Dermis blood vessel endothelial cell (primary cell): ENCODE measurements at regions not wholly inside any gene's neighbourhood (a gene's known extent, or its start where the extent isn't known, plus 50 kb on each side); places are given as distances from the start of the nearest gene placed in this dataset.
"Not testable (repeated sequence)": the region's sequence is repeated elsewhere in the genome, so short reads cannot be mapped to it uniquely, and the experiment has no call there.

Experiments used
- DNase-seq: peaks from one replicate; pipeline ENCODE4 v3.0.0; 2010

DNA sequence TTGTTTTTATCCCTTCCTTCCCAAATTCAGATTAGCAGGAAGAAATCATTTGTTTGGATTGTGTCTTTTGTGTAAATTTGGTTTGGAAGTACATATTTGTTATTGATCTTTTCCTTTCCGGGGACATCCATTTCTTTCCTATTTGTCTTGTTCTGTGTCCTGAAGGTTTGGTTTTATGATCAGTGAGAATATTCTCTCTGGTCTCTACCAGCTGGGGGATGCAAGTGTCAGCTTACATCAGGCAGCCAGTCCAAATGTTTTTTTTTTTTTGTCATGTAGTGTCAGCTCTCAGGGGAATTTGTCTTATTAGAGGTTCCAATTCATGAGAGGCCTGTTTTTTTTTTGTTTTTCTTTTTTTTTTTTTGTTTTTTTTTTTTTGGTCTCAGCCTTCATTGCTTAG lies 479.2 kb upstream of the LRRC7 start:
- DNase-seq = no peak

DNA sequence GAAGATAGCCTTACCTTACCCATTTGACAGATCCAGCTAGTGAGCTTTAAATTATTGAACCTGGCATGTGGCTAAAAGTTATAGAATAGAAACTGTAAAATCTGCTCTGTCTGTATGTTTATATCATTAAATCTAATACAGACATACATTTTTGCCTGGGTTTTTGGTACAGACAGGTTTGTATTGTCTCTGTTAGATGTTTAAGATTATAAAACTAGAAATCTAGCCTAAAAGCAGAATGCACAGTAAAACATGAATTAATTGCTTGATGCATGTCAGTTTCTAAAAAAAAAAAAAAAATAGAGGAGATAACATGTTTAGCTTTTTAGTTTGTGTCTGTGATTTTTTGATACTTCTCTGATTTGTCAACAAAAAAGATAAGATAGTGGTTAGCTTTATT lies 477.6 kb upstream of the LRRC7 start:
- DNase-seq = no peak

DNA sequence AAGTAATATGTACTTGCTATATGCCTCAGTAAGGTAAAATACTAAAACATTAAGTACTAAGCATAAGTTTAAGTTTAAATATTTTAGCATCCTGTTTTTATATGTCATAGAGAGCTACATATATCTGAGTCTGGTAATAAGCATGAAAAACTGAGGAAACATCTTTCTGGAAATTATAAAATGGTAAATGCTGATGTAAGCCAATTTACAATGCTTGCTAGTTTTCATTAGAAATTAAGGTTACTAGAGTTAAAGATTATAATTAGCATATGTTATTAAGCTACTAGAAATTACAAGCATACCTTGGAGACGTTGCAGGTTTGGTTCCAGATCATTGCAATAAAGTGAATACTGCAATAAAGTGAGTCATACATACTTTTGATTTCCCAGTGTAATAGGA lies 477.0 kb upstream of the LRRC7 start:
- DNase-seq = no peak

DNA sequence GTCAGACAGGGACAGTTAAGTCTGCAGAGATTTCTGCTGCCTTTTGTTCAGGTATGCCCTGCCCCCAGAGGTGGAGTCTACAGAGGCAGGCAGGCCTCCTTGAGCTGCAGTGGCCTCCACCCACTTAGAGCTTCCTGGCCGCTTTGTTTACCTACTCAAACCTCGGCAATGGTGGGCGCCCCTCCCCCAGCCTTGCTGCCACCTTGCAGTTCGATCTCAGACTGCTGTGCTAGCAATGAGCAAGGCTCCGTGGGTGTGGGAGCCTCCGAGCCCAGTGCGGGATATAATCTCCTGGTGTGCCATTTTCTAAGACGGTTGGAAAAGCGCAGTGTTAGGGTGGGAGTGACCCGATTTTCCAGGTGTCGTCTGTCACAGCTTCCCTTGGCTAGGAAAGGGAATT lies 465.7 kb upstream of the LRRC7 start:
- not testable (repeated sequence) for DNase-seq

DNA sequence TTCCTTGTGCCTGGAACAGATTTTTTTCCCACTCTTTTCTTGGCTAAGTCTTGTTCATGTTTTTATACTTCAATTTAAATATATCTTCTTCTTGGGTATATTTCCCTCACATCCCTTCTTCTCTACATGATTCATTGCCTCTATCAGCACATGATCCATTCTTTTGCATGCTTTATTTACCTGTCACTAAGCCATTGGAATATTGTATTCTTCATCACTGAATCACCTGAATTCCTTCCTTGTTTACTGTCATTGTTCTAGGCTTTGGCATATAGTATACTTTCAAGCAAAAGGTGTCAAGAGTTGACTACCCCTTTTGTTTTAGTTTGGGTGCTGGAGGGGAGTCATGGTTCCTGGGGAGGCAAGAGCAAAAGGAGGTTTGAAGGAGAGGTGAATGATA lies 464.5 kb upstream of the LRRC7 start:
- no peak for DNase-seq

DNA sequence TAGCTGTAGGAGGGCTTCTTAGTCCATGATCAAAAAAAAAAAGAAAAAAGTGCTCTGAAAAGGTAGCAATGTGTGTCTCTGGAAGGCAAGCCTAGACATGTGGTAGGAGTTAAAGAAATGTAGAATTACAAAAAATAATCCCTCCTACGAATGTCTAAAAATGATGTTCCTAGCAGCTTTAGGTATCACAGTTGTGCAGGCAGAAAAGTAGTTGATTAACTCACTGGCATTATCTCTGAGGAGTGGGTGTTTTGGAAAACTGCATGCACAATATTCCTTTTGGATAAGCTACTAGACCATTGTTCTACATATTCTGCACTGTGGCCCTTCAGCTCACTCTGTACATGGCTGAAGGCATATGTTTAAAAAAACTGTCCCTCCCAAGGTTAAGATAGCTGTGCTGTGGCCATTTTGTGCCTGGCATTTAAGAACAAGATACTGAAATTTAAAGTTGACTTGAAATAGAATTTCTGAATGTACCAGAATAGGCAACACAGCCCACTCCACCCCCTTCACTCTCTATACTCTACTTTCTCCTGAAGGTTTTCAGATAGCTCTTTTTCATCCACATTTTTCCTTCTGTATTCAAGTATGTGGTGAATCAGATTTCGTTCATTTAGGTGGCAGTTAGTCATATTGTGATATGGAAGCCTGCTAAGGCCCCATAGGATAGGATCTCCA lies 463.9 kb upstream of the LRRC7 start:
- no peak for DNase-seq

DNA sequence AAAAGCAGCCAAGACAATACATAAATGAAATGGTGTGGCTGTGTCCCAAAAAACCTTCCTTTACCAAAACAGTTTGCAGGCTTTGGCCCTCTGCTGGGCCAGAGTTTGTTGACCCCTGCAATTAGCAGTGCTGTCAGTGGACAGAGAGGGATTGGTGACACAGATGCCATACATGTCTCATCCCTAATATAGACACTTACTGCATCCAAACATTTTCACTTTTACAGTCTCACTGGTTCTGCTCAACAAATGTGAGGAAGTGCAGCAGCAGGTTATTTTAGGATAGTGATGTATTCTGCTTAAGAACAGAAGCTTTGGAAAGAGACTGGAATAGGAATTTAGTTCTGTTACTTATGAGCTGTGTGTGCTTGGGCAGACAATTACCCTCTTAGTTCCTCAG lies 462.8 kb upstream of the LRRC7 start:
- DNase-seq = no peak

DNA sequence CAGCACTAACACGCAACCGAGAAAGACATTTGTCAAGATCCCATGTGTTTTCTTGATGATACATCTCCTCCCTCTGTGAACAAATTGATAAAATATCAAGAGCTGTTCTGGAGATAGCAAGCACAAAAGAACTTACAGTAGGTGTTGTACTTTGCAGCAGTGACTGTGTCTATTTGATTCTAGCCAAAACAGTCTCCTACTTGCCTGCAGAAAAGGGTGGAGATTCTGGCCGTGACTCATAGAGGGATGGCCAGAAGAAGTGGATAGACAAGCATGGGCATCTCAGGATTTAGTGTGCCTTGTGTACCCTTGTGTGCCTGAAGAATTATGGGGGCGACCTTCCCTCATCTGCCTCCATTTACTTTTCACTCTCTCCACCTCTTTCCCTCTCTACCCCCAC lies 458.4 kb upstream of the LRRC7 start:
- DNase-seq = no peak

DNA sequence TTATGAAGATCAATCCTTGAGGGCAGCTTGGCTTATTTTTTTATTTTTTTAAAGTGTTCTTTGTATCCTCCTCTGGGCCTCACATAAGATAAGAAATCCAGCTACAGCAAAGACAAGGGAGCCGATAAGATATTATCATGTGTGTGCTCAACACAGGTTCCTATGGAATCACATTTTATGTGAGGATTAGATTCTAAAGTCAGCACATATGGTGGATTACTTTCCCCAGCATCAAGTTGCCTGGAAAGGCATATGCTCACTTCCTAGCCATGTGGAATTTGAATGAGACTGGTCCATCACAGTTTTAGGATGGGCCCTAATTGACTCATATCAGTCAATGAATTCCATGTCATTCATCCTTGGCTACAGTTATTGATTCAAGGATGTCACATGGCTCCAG lies 456.9 kb upstream of the LRRC7 start:
- no peak for DNase-seq

DNA sequence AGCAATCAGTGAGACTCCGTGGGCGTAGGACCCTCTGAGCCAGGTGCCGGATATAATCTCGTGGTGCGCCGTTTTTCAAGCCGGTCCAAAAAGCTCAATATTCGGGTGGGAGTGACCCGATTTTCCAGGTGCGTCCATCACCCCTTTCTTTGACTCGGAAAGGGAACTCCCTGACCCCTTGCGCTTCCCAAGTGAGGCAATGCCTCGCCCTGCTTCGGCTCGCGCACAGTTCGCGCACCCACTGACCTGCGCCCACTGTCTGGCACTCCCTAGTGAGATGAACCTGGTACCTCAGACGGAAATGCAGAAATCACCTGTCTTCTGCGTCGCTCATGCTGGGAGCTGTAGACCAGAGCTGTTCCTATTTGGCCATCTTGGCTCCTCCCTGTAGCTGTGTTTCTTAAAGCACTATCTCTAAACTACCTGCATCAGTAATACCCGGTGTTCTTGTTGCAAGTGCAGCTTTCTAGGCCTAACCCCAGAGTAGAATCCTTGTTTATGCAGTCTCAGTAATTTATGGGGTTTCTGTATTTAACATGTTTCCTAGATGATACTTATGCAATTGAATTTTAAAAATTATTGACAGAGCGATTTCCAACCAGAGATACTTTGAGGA lies 447.5 kb upstream of the LRRC7 start:
- DNase-seq = not testable (repeated sequence)

DNA sequence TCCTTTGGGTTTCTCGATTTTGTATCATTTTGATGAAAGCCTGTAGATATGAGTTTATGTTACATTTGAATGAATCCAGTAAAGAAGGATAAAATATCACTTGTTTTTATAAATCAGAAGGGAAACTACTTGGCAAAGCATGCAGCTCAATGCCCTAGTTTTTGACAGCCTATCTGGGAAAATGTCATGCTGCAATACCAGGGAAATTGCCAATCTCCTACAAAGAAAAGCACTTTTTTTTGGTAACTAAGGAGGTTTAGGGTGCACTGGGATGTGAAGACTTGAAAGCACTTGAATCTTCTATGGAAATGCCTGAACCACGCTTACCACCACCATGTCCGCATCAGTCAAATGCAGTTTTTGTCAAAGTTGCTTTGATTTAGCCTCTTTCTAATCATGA lies 446.9 kb upstream of the LRRC7 start:
- DNase-seq = no peak

DNA sequence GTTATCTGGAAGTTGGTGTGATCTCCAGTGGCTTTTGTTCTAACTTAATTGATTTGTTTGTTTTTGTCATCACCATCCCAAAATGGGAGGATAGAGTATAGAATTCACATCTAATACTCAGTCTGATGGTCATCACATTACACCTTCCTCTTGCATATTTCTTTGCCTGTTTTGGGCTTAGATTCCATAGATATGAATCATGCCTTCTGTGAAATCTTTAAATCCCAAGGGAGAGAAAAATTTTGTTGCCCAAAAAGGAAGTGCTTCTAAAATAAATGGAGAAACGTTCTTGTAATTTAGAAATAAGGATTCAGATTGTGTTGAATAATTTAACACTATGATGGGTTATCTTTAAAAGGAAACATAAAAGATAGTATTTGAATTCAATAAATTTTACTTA lies 446.0 kb upstream of the LRRC7 start:
- no peak for DNase-seq

DNA sequence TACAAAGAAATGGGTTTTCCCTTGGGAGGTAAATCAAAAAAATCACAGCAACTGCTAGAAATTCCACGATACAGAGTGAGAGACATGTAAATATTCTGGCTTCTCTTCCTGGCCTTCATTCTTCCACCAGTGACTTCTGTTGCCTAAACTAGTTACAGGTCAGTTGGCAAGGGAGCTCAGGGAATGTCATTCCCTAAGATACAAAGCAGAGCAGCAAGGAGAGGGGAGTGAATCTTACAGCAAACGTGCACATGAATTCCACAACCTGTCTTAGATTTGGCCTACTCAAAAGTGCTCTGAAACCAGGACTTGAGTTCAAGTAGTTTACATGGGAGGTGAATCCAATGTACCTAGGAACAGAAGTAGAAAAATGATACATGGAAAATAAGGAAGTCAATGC lies 445.3 kb upstream of the LRRC7 start:
- DNase-seq = no peak

DNA sequence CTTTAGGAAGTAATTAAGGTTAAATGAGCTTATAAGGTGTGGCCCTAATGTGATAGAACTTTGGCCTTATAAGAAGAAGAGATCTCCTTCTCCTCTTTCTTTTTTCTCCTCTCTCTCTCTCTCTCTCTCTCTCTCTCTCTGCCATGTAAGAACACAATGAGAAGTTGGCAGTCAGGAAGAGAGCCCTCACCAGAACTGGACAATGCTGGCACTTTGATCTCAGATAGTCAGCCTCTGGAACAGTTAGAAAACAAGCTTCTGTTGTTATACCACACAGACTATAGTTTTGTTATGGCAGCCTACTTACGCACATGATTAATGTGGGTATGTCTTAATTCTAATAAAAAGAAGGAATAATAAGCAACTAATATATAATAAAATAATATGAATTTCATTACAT lies 444.2 kb upstream of the LRRC7 start:
- DNase-seq = no peak

DNA sequence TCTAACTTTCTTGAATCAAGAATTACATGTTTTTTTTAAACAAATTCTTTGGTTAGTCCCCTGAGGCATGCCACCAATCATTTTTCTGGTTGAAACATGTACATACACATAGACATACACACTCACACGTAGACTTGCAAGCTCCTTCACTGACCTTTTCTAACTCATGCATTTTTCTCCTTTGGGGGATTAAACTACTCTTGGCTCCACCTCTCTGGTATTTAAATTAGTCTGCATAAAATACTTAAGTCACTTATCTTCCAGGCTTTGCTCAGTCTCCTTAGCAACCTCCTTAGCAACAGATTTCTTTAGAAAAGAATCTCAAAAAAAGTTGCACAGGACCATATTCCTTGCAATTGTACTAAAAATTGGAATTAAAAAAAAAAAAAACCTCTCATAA lies 440.9 kb upstream of the LRRC7 start:
- DNase-seq = no peak

DNA sequence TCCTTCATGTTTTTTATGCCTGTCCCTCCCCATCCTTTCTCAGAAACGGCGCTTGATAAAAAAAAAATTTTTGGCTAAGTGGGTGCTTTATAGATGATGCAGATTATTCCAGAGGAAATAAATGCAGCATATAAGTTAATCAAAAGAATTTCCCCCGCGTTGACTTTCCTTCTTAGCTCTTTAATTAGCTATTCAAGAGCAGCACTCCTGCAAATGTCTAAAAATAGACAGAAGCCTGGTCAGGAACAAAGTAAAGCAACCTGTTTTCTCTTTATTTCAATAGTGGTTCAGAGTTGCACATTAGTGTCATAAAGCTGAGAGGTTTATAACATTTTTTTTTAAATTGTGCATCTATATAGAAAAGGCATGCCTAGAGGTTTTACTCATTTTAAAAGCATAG lies 439.5 kb upstream of the LRRC7 start:
- no peak for DNase-seq

DNA sequence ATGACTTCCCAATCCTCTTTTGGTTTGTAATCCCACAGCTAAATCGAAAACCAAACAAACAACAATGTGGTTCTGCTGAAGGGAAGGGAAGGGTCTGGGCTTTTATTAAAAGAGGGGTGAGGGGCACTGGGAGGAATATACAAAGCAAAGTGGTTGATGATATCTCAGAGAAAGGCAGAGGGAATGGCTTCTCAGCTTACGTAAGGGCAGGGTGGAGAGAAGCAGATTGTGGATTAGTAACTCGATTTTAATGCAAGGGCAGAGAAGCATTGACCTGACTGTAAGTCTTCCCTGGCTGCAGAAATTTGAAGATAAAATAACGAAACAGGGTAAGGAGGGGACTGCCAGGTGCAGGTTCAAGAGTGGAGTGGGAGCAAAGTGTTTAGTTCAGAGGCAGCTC lies 438.2 kb upstream of the LRRC7 start:
- no peak for DNase-seq

DNA sequence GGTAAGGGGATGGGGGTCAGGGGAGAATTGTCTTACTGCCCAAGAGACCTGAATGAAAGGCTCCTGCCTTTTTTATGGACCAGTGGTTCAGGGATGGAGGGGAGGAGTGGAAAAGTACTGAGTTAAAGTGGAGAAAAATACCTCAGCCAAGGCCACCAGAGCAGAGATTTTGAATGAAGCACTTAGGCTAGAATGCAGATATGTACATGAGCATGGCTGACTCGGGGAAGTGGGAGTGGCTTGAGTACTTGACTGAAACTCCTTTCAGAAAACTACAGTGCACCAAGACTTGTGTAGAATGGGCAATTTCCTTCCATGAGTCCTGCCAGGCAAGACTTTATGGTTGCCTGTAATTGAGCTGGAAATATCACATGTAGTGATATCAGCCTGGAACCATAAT lies 429.6 kb upstream of the LRRC7 start:
- DNase-seq = no peak

DNA sequence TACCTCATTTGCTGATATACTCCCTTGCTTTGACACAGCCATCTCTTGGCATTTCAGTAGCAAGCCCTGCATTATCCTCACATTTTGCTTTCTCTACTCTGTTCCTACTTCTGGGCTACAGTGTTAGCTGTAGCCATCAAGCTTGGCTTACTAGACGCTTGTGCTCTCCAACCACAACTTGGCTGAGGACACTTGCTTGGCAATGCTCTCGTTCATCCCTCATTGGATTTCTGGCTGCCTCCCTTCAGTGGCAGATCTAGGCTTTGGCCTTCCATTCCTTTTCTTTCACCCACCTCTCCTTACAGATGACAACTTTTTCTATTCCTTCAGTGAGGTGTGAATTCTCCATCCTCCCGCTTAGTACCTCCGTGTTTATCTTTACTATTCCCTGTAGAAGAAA lies 428.7 kb upstream of the LRRC7 start:
- no peak for DNase-seq

DNA sequence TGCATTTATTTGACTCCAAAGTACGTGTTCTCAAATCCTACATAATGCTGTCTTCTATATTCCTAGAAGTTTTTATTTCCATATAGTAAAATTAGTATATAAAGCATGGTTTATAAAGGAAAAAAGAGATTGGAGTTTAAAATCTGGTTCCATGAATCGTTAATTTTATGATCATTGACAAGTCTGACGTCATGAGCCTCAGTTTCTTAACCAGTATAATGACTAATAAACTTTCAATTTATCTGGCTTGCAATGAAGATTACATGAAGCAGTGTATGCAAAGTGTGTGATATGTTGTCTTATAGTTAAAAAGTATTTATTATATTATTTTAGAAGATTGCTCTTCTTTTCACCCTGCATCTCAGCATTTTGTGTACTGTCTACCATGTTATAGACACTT lies 421.4 kb upstream of the LRRC7 start:
- DNase-seq = no peak

DNA sequence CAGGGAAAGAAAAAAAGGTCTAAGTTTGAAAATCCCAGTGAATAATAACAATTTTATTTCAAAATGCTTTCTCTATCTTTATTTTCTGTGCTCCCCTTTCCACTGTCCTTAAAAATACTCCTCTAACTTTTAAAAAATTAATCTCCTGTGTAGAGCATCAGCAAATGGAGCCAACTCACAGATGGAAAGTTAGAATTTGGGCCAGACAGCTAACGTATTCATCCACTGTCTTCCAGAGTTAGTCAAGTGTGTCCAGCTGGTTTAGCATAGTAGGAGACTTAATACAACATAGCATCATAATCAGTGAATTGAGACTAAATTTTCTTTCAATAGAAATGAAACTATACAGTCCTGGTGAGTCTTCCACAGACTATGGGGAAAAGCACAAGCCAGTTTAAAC lies 419.0 kb upstream of the LRRC7 start:
- no peak for DNase-seq

DNA sequence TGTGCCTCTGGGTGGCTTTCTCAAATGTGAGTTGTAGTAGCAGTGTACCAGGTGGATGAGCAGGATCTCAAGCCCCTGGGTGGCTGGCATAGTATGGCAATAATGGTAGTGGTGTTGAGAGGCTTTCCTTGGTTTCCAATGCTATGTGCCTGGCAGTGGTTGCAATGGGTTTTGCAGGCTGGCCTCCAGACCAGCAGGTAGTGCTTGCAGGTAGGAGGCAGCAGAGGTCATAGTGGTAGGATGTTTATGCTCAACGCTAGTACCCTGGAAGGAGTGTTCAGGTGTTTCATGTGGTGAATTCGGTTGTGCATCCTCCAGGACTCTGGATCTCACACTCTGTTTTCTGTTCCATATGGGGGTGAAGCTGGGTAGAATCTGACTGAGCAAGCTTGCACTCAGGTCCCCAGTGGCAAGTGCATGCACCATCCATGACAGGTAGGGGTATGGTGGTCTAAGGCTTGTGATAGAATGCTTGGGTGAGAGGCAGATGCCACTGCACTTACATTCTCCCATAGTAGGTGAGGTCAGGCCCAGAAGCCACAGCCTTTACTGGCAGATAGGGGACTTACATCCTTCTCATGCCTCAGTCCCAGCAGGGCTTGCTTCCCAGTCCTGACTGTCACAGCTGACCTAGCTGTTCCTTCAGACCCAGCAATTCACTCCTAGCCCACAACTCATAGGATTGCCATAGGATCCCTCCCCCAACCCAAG lies 410.5 kb upstream of the LRRC7 start:
- DNase-seq = no peak

DNA sequence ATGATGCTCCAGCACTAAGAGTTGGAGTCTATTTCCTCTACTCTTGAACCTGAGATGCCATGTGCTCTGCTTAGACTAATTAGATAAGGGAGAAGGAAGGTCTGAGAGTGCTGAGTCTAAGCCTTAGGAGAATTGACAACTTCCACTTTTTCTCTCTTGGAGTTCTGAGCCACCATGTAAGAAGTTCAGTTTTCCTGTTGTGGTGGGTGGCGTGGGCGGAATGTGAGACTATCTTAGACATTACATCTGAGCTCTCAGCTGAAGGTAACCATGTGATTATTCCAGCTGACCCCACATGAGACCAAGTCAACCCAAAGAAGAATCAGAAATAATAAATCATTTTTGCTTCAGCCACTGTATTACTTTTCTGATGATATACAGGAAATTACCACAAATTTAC lies 404.5 kb upstream of the LRRC7 start:
- DNase-seq = no peak

DNA sequence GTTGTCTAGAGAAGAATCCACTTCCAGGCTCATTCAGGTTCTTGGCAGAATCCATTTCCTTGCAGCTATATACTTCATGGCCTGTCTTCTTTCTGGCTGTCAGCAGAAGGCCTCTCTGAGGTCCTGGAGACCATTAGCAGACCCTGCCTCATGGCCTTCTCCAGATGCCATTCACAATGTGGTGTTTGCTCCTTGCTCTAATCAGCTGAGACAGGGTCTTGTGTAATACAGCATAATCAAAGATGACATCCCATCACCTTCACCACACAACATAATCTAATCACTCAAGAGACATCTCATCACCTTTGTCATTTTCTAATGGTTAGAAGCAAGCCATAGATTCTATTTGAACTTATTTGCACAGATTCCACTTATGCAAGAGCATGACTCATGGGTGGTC lies 403.9 kb upstream of the LRRC7 start:
- no peak for DNase-seq

DNA sequence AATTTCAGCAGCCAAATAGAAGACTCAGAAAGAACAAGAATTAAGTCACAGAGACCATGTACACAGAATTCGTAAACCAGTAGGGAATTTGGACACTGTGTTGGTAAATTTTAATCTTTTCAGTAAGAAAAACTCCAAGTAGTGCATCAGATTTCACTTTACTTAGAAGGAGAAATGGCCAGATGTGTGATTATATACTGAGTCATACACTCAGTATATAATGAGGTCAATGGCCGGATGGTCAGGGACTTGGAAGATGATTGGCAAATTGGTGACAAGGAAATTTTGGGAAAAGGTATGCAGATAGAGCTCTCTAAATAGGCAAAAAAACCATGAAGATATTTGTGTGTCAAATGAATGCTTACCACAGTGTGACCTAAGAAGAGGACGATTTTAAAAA lies 399.8 kb upstream of the LRRC7 start:
- no peak for DNase-seq
